GM12891 (cell line): ENCODE measurements at regions not wholly inside any gene's neighbourhood (a gene's known extent, or its start where the extent isn't known, plus 50 kb on each side); places are given as distances from the start of the nearest gene placed in this dataset.

Experiments
- PAX5 ChIP-seq: IDR thresholded peaks from 2 replicates; pipeline ENCODE4 v1.6.1; 2011; ENCODE audit warnings: low read length, moderate library complexity, mild to moderate bottlenecking; ENCODE audit not compliant: insufficient read depth, severe bottlenecking
- POLR2A ChIP-seq: IDR thresholded peaks from 2 replicates; pipeline ENCODE4 v1.6.1; 2011; ENCODE audit warnings: low read depth, low read length, control low read depth
- POLR2AphosphoS5 ChIP-seq: IDR thresholded peaks from 2 replicates; pipeline ENCODE4 v1.6.1; 2011; ENCODE audit warnings: low read depth, low read length, control low read depth
- SPI1 ChIP-seq: IDR thresholded peaks from 2 replicates; pipeline ENCODE4 v1.6.1; 2011; ENCODE audit warnings: low read depth, low read length, control low read depth
- TAF1 ChIP-seq: IDR thresholded peaks from 2 replicates; pipeline ENCODE4 v1.6.1; 2011; ENCODE audit warnings: low read depth, low read length, control low read depth

DNA sequence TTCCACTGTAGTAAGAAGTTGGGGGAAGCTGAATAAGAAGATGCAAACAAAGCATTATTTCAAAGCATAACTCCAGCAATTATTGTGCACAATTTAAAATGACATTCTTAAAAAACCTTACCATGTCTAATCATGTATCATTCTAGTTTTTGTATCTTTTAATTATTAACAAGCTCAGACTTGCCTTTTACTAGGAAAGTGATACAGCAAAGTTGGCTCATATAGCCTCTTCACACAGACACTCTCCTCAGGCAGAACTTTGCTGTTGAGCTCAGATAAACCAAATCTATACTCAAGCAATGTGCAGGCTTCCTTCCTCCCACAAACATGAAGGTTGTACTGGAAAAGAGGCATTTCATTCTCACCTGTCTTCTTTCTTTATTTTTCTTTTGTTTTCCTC is 358.7 kb upstream of the EMCN start:
- TF ChIP-seq POLR2A = no peak
- no peak for TF ChIP-seq POLR2AphosphoS5
- no peak for TF ChIP-seq SPI1
- no peak for TF ChIP-seq TAF1
- no peak for TF ChIP-seq PAX5
